Fibroblast of peridontal ligament (primary cell): ENCODE measurements at regions not wholly inside any gene's neighbourhood (a gene's known extent, or its start where the extent isn't known, plus 50 kb on each side); places are given as distances from the start of the nearest gene placed in this dataset.
"Not testable (repeated sequence)": the region's sequence is repeated elsewhere in the genome, so short reads cannot be mapped to it uniquely, and the experiment has no call there.

Source experiments
- DNase-seq: peaks from one replicate; pipeline ENCODE4 v3.0.0-alpha.2; 2010; ENCODE audit errors: extremely low read depth

GRCh38 chr9:109597496-109597895, 99.4 kb upstream of the PTPN3 start:
- no peak for DNase-seq

DNA sequence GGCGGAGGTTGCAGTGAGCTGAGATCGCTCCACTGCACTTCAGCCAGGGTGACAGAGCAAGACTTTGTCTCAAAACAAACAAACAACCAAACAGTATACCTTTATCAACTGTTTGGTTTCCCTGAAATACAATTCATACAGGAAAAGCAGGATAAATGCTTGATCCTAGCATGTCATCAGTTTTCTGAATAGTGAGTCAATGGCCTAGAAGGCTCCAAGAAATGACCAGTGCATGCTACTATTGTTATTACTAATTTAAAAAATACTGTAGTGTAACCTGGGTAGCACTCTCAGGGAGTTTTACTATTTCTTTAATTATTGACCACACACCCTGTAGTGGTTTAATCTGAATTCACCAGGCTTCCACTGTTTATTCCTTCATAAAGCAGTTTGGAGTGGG, 101.0 kb upstream of the PTPN3 start:
- no peak for DNase-seq

DNA sequence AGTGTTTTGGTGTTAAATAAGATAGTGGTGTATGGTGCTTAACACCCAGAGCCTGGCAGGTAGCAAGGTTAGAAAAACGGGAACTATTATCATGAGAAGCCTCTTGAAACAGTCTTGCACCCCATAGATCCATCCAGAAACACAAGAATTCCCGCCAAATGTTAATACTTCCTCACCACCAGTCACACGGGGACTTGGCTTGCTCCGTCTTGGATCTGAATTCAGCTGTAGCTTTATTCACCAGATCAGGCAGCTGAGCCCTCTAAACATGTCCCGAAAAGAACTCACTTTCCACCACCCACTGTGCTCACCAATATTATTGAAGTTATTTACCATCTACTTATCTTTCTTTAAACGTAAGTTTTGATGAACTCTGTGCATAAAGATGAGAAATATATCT, 101.6 kb upstream of the PTPN3 start:
- DNase-seq = no peak

DNA sequence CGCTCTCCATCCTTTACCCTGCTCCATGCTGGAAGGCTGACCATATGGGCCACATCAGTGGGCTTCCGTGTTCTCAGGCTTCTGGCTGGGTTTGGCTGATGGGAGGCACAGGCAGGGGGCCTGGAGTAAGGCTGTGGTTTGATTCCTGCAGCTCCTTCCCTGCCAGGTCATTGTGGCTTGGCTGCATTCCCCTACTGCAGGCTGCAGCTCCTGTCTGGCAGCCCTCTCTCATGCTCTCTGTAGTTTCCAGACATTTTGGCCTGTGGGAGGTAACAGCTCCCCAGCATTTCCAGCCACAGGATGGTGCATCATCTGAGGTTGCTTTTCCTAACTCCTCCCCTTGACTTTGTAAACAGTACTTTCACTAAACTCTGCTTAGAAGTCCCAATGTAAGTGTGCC, 102.0 kb upstream of the PTPN3 start:
- DNase-seq = peak; percentile 66

GRCh38 chr9:109601181-109601580, 103.1 kb upstream of the PTPN3 start:
- no peak for DNase-seq

- no peak for DNase-seq
Measured at GRCh38 chr9:109602987-109603386, 104.9 kb upstream of the PTPN3 start.

DNA sequence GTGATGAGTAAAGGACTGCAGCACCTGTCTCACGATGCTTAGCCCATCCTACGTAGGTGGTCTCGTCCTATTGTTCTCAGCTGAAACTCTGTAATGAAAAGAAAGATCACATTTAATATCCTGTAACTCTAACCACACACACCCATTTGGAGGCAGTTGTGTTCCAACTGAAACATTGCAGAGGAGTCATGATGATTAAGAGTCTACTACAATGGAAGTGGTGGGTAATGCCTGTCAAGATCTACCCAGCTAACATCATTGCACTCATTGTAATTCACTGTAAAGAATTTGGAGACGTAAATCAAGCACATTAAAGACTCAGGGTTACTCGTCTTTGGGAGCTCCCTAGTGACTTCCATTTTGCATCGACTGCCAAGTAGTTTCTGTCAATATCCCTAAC, 106.0 kb upstream of the PTPN3 start:
- no peak for DNase-seq

- no peak for DNase-seq
Measured at GRCh38 chr9:109604781-109605180, 106.7 kb upstream of the PTPN3 start.

DNA sequence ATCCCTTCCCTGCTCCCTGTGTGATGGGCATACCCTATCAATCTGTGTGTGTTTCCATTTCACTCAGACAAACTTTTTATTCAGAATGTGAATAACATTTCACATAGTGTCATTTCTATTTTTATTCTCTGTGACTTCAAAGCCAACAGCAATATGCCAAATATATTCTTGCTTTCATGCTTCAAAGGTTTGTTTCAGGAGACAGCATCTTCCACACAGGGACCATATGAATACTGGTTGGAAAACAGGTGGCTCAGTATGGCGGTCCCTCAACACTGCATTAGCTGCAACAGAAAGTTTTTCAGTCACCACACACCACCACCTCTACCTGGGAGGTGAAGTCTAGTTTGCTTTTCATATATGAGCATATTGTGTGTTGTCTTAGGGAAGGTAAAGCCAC, 111.0 kb upstream of the PTPN3 start:
- no peak for DNase-seq

DNA sequence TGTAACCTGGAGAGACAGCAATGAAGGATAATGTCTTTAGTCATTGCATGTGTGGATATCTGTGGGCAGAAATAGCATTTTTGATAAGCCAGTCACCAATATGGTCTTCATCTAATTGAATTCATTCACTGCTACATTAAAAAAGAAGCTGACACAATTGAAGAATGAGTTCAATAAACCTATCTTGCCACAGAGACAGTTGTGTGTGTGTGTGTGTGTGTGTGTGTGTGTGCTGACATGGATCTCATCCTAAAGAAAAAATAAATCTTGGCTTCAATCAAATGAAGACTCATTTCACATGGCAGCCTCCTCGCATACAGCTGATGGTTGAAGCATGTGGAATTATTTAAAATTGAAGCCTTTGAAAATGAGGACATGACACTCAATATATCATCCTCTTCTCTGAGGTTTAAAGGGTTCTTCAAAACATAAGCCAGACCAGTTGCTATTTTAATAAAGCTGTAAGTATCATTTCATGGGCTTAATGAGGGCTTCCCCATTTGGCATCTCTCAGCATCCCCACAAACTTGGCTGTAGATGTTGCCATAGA, 118.5 kb upstream of the PTPN3 start:
- no peak for DNase-seq

GRCh38 chr9:109619310-109619709, 121.2 kb upstream of the PTPN3 start:
- no peak for DNase-seq

- DNase-seq = no peak
Measured at GRCh38 chr9:109624143-109624542, 126.0 kb upstream of the PTPN3 start.

- peak; percentile 8 for DNase-seq
Measured at GRCh38 chr9:109624896-109625295, 126.8 kb upstream of the PTPN3 start.

- no peak for DNase-seq
Measured at GRCh38 chr9:109627042-109627441, 128.9 kb upstream of the PTPN3 start.

DNA sequence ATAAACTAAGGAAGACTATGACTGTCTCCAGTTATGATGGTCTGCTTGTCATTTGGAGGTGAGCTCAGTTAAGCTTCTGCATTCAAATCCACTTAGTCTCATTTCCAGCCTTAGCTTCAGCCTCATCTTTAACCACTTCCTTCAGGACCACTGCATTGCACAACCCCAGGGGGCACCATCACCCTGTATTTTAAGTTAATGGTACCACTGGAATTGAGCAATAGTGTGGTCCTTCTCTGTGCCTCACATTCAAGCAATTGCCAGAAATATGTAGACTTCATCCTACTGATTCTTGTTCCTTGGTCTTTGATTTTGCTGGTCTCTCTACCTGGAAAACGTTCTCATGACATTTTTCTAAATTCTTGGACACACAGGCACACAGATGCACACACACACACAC, 131.5 kb upstream of the PTPN3 start:
- DNase-seq = no peak

DNA sequence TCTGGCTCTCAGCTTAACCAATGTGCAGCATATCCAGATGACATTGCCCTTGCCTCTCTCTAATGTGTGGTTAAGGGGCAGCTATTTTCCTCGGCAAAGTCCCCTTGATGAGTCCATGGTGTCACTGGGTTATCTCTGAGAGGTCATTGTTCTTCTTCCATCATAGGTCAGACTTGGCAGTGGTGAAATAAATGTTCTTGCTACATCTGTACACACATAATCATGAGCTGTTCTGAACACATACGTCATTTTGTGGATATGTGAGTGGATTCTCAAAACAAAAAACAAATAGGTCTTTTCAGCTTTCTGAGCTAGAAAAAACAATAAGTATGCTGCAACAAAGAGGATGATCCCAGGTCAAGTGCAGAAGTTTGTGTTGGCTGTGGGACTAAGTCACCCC, 134.7 kb upstream of the PTPN3 start:
- no peak for DNase-seq

GRCh38 chr9:109639674-109640579, 140.1 kb upstream of the PALM2AKAP2 start:
- DNase-seq = peak; percentile 7

- peak; percentile 24 for DNase-seq
Measured at GRCh38 chr9:109640580-109641371, 139.2 kb upstream of the PALM2AKAP2 start.

- no peak for DNase-seq
Measured at GRCh38 chr9:109641372-109641659, 138.7 kb upstream of the PALM2AKAP2 start.

DNA sequence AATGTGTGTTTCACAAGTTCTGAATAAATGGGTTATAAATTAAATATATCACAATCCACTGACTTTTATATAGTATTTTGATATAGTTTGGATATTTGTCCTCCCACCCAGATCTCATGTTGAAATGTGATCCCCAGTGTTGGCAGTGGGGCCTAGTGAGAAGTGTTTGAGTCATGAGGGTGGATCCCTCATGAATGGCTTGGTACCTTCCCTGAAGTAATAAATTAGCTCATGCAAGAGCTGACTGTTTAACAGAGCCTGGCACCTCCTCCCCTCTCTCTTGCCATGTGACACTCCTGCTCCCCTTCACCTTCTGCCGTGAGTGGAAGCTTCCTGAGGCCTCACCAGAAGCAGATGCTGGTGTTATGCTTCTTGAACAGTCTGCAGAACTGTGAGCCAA, 127.9 kb upstream of the PALM2AKAP2 start:
- peak; percentile 17 for DNase-seq

DNA sequence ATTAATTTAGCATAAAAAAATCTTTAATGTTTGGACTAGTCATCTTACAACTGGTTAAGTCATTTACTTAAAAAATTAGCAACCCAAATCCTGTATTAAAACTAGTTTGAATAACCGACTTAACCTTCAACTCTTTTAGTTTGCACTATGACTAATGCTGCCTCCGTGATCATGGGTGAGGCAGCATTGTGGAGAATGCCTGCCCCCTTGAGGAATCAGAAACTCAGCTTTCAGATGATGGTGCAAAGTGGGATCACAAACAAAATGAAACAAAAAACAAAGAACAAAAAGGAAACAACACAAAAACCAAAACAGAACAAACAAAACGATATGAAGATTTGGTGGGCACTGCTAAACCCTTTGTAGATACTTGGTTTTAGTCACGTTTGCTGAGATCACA, 127.0 kb upstream of the PALM2AKAP2 start:
- peak; percentile 45 for DNase-seq

DNA sequence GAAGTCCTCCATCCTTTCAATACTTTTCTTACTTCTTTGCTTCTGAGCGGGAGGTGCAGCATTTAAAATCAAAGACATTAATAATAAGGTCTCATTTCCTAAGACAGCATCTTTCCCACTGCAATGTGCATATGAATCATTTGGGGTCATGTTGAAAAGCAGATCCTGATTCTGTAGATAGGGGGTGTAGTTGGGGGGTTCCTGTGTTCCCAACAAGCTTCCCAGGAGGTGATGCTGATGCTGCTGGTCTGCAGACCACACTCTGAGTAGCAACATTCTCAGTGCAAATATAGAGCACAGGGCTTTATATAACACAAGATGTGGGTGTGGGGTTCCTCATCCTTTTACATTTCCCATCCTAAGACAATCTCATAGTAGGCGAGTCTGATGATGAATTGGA, 126.5 kb upstream of the PALM2AKAP2 start:
- DNase-seq = no peak

DNA sequence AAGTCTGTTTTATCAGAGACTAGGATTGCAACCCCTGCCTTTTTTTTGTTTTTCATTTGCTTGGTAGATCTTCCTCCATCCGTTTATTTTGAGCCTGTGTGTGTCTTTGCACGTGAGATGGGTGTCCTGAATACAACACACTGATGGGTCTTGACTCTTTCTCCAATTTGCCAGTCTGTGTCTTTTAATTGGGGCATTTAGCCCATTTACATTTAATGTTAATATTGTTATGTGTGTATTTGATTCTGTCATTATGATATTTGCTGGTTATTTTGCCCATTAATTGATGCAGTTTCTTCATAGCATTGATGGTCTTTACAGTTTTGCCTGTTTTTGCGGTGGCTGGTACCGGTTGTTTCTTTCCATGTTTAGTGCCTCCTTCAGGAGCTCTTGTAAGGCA, 116.0 kb upstream of the PALM2AKAP2 start:
- DNase-seq = not testable (repeated sequence)
